Neural cell (in vitro differentiated cells): ENCODE measurements at regions not wholly inside any gene's neighbourhood (a gene's known extent, or its start where the extent isn't known, plus 50 kb on each side); places are given as distances from the start of the nearest gene placed in this dataset.

Source experiments
- H2AFZ ChIP-seq: fragments of 200-600, 300-800 bp; sonication (generic), shearing (Covaris generic); 2 replicates; pipeline ENCODE4 v1.6.0; 2014; ENCODE audit warnings: low read depth, mild to moderate bottlenecking, antibody characterized with exemption, low read length, moderate library complexity
- H3F3A ChIP-seq: fragments of 200-600 bp; shearing (Covaris generic); 2 replicates; pipeline ENCODE4 v1.6.1; 2016; ENCODE audit warnings: mild to moderate bottlenecking, moderate library complexity, mixed read lengths, antibody characterized with exemption, low read length; ENCODE audit not compliant: insufficient read depth, poor library complexity, severe bottlenecking
- H3K27ac ChIP-seq: fragments of 200-600, 300-800 bp; sonication (generic), shearing (Covaris generic); 2 replicates; pipeline ENCODE4 v1.5.1; 2014; ENCODE audit warnings: mild to moderate bottlenecking, low read length, moderate library complexity
- H3K27me3 ChIP-seq: fragments of 300-800, 200-600 bp; sonication (generic), shearing (Covaris generic); 2 replicates; pipeline ENCODE4 v1.6.0; 2014; ENCODE audit warnings: mild to moderate bottlenecking, low read depth, low read length, moderate library complexity; ENCODE audit not compliant: insufficient read depth
- H3K36me3 ChIP-seq: fragments of 300-800, 200-600 bp; sonication (generic), shearing (Covaris generic); 2 replicates; pipeline ENCODE4 v1.5.1; 2014; ENCODE audit warnings: mild to moderate bottlenecking, antibody characterized with exemption, low read length, moderate library complexity; ENCODE audit not compliant: insufficient read depth
- H3K4me2 ChIP-seq: fragments of 300-800, 200-600 bp; sonication (generic), shearing (Covaris generic); 2 replicates; pipeline ENCODE4 v1.6.0; 2014; ENCODE audit warnings: mild to moderate bottlenecking, low read length
- H3K4me3 ChIP-seq: fragments of 300-800, 200-600 bp; sonication (generic), shearing (Covaris generic); 2 replicates; pipeline ENCODE4 v1.5.1; 2014; ENCODE audit warnings: mild to moderate bottlenecking, low read length, moderate library complexity
- H3K79me2 ChIP-seq: fragments of 200-600 bp; shearing (Covaris generic); replicated peaks from 2 replicates; pipeline ENCODE4 v1.6.0; 2014; ENCODE audit warnings: mild to moderate bottlenecking, low read length, moderate library complexity; ENCODE audit not compliant: insufficient read depth
- H3K9ac ChIP-seq: fragments of 300-800, 200-600 bp; sonication (generic), shearing (Covaris generic); 2 replicates; pipeline ENCODE4 v1.6.1; 2016; ENCODE audit warnings: mild to moderate bottlenecking, low read length, mixed read lengths
- H3K9me2 ChIP-seq: fragments of 200-600 bp; shearing (Covaris generic); 2 replicates; pipeline ENCODE4 v1.6.1; 2016; ENCODE audit warnings: mild to moderate bottlenecking, low read length, mixed read lengths; ENCODE audit not compliant: insufficient read depth
- H3K9me3 ChIP-seq: fragments of 200-600, 300-800 bp; sonication (generic), shearing (Covaris generic); 2 replicates; pipeline ENCODE4 v1.6.1; 2016; ENCODE audit warnings: mild to moderate bottlenecking, mixed run types, low read length, moderate library complexity, mixed read lengths
- H4K20me1 ChIP-seq: fragments of 200-600 bp; shearing (Covaris generic); 2 replicates; pipeline ENCODE4 v1.6.1; 2016; ENCODE audit warnings: mild to moderate bottlenecking, mixed run types; ENCODE audit not compliant: insufficient read depth
- EP300 ChIP-seq: fragments of 450-650 bp; conservative IDR thresholded peaks from 2 replicates; pipeline ENCODE4 v1.6.1; 2014; ENCODE audit warnings: antibody characterized with exemption, mild to moderate bottlenecking, moderate library complexity; ENCODE audit not compliant: poor library complexity, severe bottlenecking
- EZH2 ChIP-seq: fragments of 200-600, 300-800 bp; shearing (Covaris generic), sonication (generic); IDR thresholded peaks from 2 replicates; pipeline ENCODE4 v1.6.1; 2014; ENCODE audit warnings: antibody characterized with exemption, low read length, borderline replicate concordance, mild to moderate bottlenecking; ENCODE audit not compliant: insufficient read depth, poor library complexity, severe bottlenecking
- MXI1 ChIP-seq: fragments of 450-650 bp; conservative IDR thresholded peaks from 2 replicates; pipeline ENCODE4 v1.6.1; 2014; ENCODE audit warnings: antibody characterized with exemption, mild to moderate bottlenecking; ENCODE audit not compliant: poor library complexity, severe bottlenecking
- POLR2AphosphoS5 ChIP-seq: IDR thresholded peaks from 2 replicates; pipeline ENCODE4 v1.6.1; 2012
- RAD21 ChIP-seq: fragments of 450-650 bp; conservative IDR thresholded peaks from 2 replicates; pipeline ENCODE4 v1.6.1; 2014; ENCODE audit warnings: antibody characterized with exemption, mild to moderate bottlenecking, moderate library complexity
- SMC3 ChIP-seq: fragments of 450-650 bp; conservative IDR thresholded peaks from 2 replicates; pipeline ENCODE4 v1.6.1; 2014; ENCODE audit warnings: antibody characterized with exemption, mild to moderate bottlenecking, moderate library complexity; ENCODE audit not compliant: poor library complexity
- TAF1 ChIP-seq: IDR thresholded peaks from 2 replicates; pipeline ENCODE4 v1.6.1; 2012; ENCODE audit warnings: low read depth
- TF ChIP-seq, protein P1 (sequence below): IDR thresholded peaks from 2 replicates; pipeline ENCODE4 v1.6.1; 2012; ENCODE audit warnings: borderline replicate concordance
- TF ChIP-seq, protein P2 (sequence below): fragments of 450-650 bp; IDR thresholded peaks from 2 replicates; pipeline ENCODE4 v1.5.1; 2014; ENCODE audit warnings: antibody characterized with exemption, mild to moderate bottlenecking, moderate library complexity; ENCODE audit not compliant: poor library complexity, severe bottlenecking

DNA sequence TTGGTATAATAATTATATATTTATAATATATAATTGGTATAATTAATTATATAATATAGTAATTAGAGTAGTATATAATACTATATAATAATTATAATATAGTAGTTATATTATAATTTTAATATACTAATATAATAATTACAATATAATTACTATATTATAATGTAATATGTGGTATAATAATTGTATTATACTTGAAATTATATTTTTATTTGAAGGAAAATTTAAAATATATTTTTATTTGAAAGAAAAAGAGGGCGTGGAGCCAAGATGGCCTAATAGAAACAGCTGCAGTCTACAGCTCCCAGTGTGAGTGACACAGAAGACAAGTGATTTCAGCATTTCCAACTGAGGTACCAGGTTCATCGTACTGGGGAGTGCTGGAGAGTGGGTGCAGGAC, 365.9 kb downstream of the MMUT start:
- Histone ChIP-seq H4K20me1 (no peaks in the 10 kb centered on the region), H3F3A (no peaks in the 10 kb centered on the region), H2AFZ (no peak overlapping the region), H3K79me2 (no peaks in the 10 kb centered on the region), H3K36me3 (no peaks in the 10 kb centered on the region), H3K4me2 (no peak overlapping the region), H3K4me3 (no peak overlapping the region), H3K27me3 (no peaks in the 10 kb centered on the region), H3K9me3 (no peaks in the 10 kb centered on the region), H3K9me2 (no peaks in the 10 kb centered on the region), H3K9ac (no peak overlapping the region), H3K27ac (no peak overlapping the region)
- no peak for TF ChIP-seq RAD21
- TF ChIP-seq MXI1, result no peak
- no peak for TF ChIP-seq EZH2
- TF ChIP-seq, protein P1, sequence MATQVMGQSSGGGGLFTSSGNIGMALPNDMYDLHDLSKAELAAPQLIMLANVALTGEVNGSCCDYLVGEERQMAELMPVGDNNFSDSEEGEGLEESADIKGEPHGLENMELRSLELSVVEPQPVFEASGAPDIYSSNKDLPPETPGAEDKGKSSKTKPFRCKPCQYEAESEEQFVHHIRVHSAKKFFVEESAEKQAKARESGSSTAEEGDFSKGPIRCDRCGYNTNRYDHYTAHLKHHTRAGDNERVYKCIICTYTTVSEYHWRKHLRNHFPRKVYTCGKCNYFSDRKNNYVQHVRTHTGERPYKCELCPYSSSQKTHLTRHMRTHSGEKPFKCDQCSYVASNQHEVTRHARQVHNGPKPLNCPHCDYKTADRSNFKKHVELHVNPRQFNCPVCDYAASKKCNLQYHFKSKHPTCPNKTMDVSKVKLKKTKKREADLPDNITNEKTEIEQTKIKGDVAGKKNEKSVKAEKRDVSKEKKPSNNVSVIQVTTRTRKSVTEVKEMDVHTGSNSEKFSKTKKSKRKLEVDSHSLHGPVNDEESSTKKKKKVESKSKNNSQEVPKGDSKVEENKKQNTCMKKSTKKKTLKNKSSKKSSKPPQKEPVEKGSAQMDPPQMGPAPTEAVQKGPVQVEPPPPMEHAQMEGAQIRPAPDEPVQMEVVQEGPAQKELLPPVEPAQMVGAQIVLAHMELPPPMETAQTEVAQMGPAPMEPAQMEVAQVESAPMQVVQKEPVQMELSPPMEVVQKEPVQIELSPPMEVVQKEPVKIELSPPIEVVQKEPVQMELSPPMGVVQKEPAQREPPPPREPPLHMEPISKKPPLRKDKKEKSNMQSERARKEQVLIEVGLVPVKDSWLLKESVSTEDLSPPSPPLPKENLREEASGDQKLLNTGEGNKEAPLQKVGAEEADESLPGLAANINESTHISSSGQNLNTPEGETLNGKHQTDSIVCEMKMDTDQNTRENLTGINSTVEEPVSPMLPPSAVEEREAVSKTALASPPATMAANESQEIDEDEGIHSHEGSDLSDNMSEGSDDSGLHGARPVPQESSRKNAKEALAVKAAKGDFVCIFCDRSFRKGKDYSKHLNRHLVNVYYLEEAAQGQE, result no peak
- no peak for TF ChIP-seq SMC3
- no peak for TF ChIP-seq TAF1
- TF ChIP-seq EP300, result no peak
- TF ChIP-seq, protein P2, sequence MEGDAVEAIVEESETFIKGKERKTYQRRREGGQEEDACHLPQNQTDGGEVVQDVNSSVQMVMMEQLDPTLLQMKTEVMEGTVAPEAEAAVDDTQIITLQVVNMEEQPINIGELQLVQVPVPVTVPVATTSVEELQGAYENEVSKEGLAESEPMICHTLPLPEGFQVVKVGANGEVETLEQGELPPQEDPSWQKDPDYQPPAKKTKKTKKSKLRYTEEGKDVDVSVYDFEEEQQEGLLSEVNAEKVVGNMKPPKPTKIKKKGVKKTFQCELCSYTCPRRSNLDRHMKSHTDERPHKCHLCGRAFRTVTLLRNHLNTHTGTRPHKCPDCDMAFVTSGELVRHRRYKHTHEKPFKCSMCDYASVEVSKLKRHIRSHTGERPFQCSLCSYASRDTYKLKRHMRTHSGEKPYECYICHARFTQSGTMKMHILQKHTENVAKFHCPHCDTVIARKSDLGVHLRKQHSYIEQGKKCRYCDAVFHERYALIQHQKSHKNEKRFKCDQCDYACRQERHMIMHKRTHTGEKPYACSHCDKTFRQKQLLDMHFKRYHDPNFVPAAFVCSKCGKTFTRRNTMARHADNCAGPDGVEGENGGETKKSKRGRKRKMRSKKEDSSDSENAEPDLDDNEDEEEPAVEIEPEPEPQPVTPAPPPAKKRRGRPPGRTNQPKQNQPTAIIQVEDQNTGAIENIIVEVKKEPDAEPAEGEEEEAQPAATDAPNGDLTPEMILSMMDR, result no peak
- no peak for TF ChIP-seq POLR2AphosphoS5

DNA sequence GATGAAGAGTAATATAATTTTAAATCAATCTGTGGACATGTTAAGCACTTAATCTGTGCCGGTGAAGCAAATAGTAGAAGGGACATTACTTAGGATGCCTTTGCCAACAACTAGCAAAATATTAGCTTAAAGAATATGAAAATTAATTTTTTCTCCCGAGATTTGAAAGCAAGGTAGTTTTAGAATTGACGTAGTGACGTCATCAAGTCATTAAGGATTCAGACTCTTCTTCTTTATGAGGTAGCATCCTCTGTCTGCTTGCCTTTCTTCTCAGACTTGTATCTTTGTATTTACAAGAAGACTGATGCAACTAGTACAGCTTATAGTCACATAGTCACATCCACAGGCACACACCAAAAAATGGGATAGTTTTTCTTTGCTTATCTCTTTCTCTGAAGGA, 374.4 kb downstream of the MMUT start:
- Histone ChIP-seq H3K9me2 (no peaks in the 10 kb centered on the region), H2AFZ (no peak overlapping the region), H3K4me3 (no peak overlapping the region), H3K27me3 (no peaks in the 10 kb centered on the region), H3K9me3 (no peaks in the 10 kb centered on the region), H4K20me1 (no peaks in the 10 kb centered on the region), H3K27ac (no peak overlapping the region), H3K9ac (no peak overlapping the region), H3K36me3 (no peaks in the 10 kb centered on the region), H3K79me2 (no peaks in the 10 kb centered on the region), H3K4me2 (no peak overlapping the region), H3F3A (peaks cover 3% of the 10 kb centered on the region)
- no peak for TF ChIP-seq MXI1
- TF ChIP-seq SMC3, result no peak
- TF ChIP-seq EZH2, result no peak
- TF ChIP-seq, protein P1, result no peak
- TF ChIP-seq RAD21, result no peak
- TF ChIP-seq, protein P2, result no peak
- no peak for TF ChIP-seq EP300
- no peak for TF ChIP-seq POLR2AphosphoS5
- no peak for TF ChIP-seq TAF1
